Smooth muscle cell of the brain vasculature (primary cell): ENCODE measurements at regions not wholly inside any gene's neighbourhood (a gene's known extent, or its start where the extent isn't known, plus 50 kb on each side); places are given as distances from the start of the nearest gene placed in this dataset.
"Not testable (repeated sequence)": the region's sequence is repeated elsewhere in the genome, so short reads cannot be mapped to it uniquely, and the experiment has no call there.

Experiments
- DNase-seq: peaks from one replicate; pipeline ENCODE4 v3.0.0-alpha.2; 2012; ENCODE audit warnings: low read depth, low spot score

- DNase-seq, result no peak
Observed at GRCh38 chr10:20656886-20657285, 240.2 kb downstream of the NEBL start.

GRCh38 chr10:20652424-20652823 lies 244.7 kb downstream of the NEBL start:
- DNase-seq, result not testable (repeated sequence)

- DNase-seq, result no peak
Observed at GRCh38 chr10:20648263-20648874, 248.7 kb downstream of the NEBL start.

GRCh38 chr10:20647756-20648155 lies 249.4 kb downstream of the NEBL start:
- no peak for DNase-seq

- DNase-seq, result no peak
Observed at GRCh38 chr10:20644421-20644820, 252.7 kb downstream of the NEBL start.

GRCh38 chr10:20641605-20642004 lies 255.5 kb downstream of the NEBL start:
- no peak for DNase-seq

GRCh38 chr10:20635570-20635969 lies 261.5 kb downstream of the NEBL start:
- no peak for DNase-seq

GRCh38 chr10:20634839-20635238 lies 262.3 kb downstream of the NEBL start:
- DNase-seq, result no peak

- no peak for DNase-seq
Observed at GRCh38 chr10:20633714-20634113, 263.4 kb downstream of the NEBL start.

- no peak for DNase-seq
Observed at GRCh38 chr10:20632696-20633095, 264.4 kb downstream of the NEBL start.

- DNase-seq, result no peak
Observed at GRCh38 chr10:20631229-20631628, 265.9 kb downstream of the NEBL start.

- DNase-seq, result no peak
Observed at GRCh38 chr10:20630092-20630643, 266.9 kb downstream of the NEBL start.

GRCh38 chr10:20627946-20628507 lies 269.1 kb downstream of the NEBL start:
- DNase-seq, result no peak

GRCh38 chr10:20627087-20627486 lies 270.0 kb downstream of the NEBL start:
- no peak for DNase-seq

GRCh38 chr10:20625868-20626267 lies 271.2 kb downstream of the NEBL start:
- DNase-seq, result no peak

- no peak for DNase-seq
Observed at GRCh38 chr10:20624642-20625041, 272.5 kb downstream of the NEBL start.

GRCh38 chr10:20623546-20623945 lies 273.6 kb downstream of the NEBL start:
- DNase-seq, result no peak

GRCh38 chr10:20622531-20623211 lies 274.4 kb downstream of the NEBL start:
- peak; percentile 28 for DNase-seq

GRCh38 chr10:20620981-20621380 lies 276.1 kb downstream of the NEBL start:
- DNase-seq, result no peak

GRCh38 chr10:20618011-20618547 lies 279.0 kb downstream of the NEBL start:
- no peak for DNase-seq

- no peak for DNase-seq
Observed at GRCh38 chr10:20616918-20617810, 279.9 kb downstream of the NEBL start.
